BJ (cell line): ENCODE measurements at regions not wholly inside any gene's neighbourhood (a gene's known extent, or its start where the extent isn't known, plus 50 kb on each side); places are given as distances from the start of the nearest gene placed in this dataset.

Experiments
- CTCF ChIA-PET: fragments of 350-600 bp; formaldehyde crosslinking; extraction: SDS; loops from one replicate; lab custom pipeline; 2021; ENCODE audit warnings: antibody characterized with exemption, inconsistent platforms; lab: Yijun Ruan, JAX
- POLR2A ChIA-PET: fragments of 300-600 bp; sonication (Branson Sonifier 250); formaldehyde crosslinking; extraction: SDS; loops from one replicate; lab custom pipeline; 2021; ENCODE audit warnings: antibody characterized with exemption; lab: Charles Lee
- DNase-seq: peaks from one replicate; pipeline ENCODE4 v3.0.0-alpha.2; 2011; ENCODE audit warnings: low read depth
- H3K27me3 ChIP-seq: 2 replicates; pipeline ENCODE4 v1.6.0; 2011; ENCODE audit warnings: low read length; ENCODE audit not compliant: control insufficient read depth, insufficient read depth
- H3K36me3 ChIP-seq: 2 replicates; pipeline ENCODE4 v1.5.1; 2011; ENCODE audit warnings: low read length; ENCODE audit not compliant: control insufficient read depth, insufficient read depth
- H3K4me3 ChIP-seq: 2 replicates; pipeline ENCODE4 v1.5.1; 2011; ENCODE audit warnings: low read depth, mild to moderate bottlenecking, control low read depth, low read length
- TF ChIP-seq, protein P1 (sequence below): IDR thresholded peaks from 2 replicates; pipeline ENCODE4 v1.5.1; 2011; ENCODE audit warnings: low read depth, mild to moderate bottlenecking, control low read depth, inconsistent platforms, low read length, moderate library complexity; ENCODE audit not compliant: insufficient read depth

DNA sequence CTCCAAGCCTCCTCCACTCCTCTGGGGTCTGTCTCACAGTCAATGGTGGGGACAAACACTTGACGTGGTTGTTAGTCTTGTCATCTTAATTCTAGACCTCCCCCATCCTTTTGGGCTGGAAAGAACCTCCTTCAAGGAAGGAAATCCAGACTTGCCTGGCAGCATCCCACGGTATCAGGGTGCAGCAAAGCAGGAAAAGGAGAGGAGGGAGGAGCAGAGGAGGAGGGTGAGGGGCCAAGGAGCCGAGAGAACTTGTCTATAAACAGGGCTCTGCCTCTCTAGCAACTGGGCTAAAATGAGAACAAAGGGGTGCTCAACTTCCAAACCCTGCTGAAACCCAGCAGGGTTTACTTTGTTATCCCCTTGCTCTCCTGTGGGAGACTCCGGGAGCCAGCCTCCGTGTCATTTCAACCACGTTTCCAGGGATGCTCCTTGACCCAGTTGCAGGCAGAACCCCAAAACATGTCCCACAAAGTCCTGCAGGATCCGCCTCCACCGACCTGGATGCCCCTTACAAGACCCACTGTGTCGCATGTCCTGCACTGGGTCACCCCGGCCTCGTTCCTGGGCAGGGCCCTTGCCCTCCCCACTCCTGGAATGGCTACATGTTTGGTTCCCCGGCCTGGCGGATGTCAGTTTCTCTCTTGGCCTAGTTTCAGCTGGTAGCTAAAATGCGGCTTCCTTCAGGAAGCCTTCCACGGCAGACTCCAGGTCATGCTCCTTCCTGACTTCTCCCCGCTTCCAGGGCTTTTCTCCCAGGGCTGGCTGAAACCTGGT, 69.7 kb upstream of the MGMT start:
- ChIA-PET POLR2A (no interaction called here), CTCF (interaction anchor here (0.6 kb wide), 1 partner anchor 10 kb away, joined by 3 read pairs; no protein-coding TSS in a partner anchor)
- no peak overlapping the region for H3K4me3 ChIP-seq
- H3K36me3 ChIP-seq: no peaks in the 10 kb centered on the region
- H3K27me3 ChIP-seq: no peaks in the 10 kb centered on the region
- no peak for DNase-seq
- TF ChIP-seq, protein P1, sequence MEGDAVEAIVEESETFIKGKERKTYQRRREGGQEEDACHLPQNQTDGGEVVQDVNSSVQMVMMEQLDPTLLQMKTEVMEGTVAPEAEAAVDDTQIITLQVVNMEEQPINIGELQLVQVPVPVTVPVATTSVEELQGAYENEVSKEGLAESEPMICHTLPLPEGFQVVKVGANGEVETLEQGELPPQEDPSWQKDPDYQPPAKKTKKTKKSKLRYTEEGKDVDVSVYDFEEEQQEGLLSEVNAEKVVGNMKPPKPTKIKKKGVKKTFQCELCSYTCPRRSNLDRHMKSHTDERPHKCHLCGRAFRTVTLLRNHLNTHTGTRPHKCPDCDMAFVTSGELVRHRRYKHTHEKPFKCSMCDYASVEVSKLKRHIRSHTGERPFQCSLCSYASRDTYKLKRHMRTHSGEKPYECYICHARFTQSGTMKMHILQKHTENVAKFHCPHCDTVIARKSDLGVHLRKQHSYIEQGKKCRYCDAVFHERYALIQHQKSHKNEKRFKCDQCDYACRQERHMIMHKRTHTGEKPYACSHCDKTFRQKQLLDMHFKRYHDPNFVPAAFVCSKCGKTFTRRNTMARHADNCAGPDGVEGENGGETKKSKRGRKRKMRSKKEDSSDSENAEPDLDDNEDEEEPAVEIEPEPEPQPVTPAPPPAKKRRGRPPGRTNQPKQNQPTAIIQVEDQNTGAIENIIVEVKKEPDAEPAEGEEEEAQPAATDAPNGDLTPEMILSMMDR: no peak

DNA sequence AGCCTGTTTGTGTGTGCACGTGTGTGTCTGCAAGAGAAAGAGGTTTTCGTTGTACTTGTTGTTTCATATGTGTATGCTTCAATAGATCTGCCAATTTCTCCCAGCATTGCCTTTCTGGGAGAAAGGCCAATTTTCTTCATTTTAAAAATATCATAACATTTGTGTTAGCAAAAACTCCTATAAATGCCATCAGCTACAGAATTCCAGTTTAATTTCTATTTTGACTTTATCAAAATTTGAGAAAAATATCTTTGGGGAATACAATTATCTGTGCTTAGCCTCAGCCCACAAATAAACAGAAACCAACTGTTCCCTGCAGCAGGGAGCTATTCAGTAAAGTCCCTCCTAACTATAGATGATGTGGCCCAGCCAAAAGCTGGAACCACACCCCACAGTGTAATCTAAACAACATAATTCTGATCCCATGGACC, 68.3 kb upstream of the MGMT start:
- DNase-seq: no peak
- Histone ChIP-seq H3K27me3 (no peaks in the 10 kb centered on the region), H3K36me3 (no peaks in the 10 kb centered on the region), H3K4me3 (no peak overlapping the region)
- POLR2A ChIA-PET: no interaction called here
- CTCF ChIA-PET: no interaction called here
- TF ChIP-seq, protein P1: no peak

DNA sequence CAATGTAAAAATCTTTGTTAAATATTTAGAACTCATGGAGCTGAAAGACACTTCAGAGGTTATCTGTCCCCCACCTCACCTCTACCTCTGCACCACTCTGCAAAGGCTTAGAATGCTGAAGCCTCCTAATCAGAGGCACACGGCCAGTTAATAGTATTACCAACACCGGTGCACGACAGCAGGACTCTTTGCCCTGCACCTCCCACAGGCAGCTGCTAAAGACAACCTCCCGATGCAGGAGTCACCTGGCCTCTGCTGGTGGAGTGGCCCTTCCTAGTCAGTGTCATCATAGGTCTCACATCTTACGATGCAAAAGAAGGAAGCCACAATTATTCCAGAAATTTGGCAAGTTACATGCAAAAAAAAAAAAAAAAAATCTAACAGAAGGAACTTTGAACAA, 66.6 kb upstream of the MGMT start:
- POLR2A ChIA-PET: no interaction called here
- CTCF ChIA-PET: no interaction called here
- DNase-seq: no peak
- no peaks in the 10 kb centered on the region for H3K36me3 ChIP-seq
- no peaks in the 10 kb centered on the region for H3K27me3 ChIP-seq
- H3K4me3 ChIP-seq: no peak overlapping the region
- TF ChIP-seq, protein P1: no peak

DNA sequence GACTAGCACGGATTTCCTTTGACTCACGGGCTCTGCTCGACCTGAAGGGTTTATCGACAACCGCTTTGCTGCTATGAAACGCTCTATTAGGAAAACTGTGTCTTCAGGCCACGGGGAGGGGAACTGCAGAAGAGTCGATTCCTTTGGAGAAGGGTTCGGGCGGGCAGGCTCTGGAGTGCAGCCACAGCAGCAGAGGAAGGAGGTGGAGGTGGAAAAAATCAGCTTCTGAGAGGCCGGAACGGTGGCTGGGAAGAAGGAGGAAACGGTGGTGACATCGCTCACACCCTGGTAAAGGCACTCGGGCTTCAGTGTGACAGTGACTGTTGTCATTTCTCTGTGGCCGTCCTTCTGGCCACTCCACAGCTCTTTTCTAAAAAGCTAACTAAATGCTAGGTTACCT, 64.6 kb upstream of the MGMT start:
- H3K36me3 ChIP-seq: no peaks in the 10 kb centered on the region
- DNase-seq: no peak
- TF ChIP-seq, protein P1: no peak
- H3K4me3 ChIP-seq: no peak overlapping the region
- POLR2A ChIA-PET: no interaction called here
- H3K27me3 ChIP-seq: no peaks in the 10 kb centered on the region
- CTCF ChIA-PET: no interaction called here

DNA sequence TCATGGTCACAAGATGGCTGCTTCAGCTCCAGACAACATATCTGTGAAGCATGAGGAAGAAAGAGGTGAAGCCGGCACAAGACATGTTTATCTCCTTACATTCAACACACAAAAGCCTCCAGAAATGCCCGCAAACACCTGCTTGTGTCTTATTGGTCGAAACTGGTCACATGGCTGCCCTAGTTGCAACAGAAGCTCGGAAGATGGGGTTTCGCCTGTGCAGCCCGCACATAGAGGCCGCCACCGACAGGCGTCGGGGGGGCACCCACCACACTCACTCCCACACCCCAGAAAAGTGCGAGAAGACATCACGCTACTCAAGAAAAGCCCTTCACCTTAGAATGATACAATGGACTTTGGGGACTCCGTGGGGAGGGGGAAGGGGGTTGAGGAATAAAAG, 63.0 kb upstream of the MGMT start:
- TF ChIP-seq, protein P1: no peak
- Histone ChIP-seq H3K36me3 (no peaks in the 10 kb centered on the region), H3K4me3 (no peak overlapping the region), H3K27me3 (no peaks in the 10 kb centered on the region)
- POLR2A ChIA-PET: no interaction called here
- DNase-seq: no peak
- CTCF ChIA-PET: no interaction called here
